ENCODE measurements at regions not wholly inside any gene's neighbourhood (a gene's known extent, or its start where the extent isn't known, plus 50 kb on each side); places are given as distances from the start of the nearest gene placed in this dataset.
"Not testable (repeated sequence)": the region's sequence is repeated elsewhere in the genome, so short reads cannot be mapped to it uniquely, and the experiment has no call there.

GRCh38 chr4:117916728-117917127 is 117.6 kb upstream of the NDST3 start:
- DNase-seq (ENCODE audit: low read depth, low spot score), result no peak

DNA sequence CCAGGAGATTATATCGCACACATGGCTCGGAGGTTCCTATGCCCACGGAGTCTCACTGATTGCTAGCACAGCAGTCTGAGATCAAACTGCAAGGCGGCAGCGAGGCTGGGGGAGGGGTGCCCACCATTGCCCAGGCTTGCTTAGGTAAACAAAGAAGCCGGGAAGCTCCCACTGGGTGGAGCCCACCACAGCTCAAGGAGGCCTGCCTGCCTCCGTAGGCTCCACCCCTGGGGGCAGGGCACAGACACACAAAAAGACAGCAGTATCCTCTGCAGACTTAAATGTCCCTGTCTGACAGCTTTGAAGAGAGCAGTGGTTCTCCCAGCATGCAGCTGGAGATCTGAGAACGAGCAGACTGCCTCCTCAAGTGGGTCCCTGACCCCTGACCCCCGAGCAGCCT is 112.0 kb upstream of the NDST3 start:
- DNase-seq (ENCODE audit: low read depth, low spot score), result not testable (repeated sequence)

- not testable (repeated sequence) for DNase-seq (ENCODE audit: low read depth, low spot score)
Observed at GRCh38 chr4:117927823-117928222, 106.5 kb upstream of the NDST3 start.

GRCh38 chr4:117941611-117942010 is 92.7 kb upstream of the NDST3 start:
- no peak for DNase-seq (ENCODE audit: low read depth, low spot score)

GRCh38 chr4:117949621-117950020 is 84.7 kb upstream of the NDST3 start:
- no peak for DNase-seq (ENCODE audit: low read depth, low spot score)

DNA sequence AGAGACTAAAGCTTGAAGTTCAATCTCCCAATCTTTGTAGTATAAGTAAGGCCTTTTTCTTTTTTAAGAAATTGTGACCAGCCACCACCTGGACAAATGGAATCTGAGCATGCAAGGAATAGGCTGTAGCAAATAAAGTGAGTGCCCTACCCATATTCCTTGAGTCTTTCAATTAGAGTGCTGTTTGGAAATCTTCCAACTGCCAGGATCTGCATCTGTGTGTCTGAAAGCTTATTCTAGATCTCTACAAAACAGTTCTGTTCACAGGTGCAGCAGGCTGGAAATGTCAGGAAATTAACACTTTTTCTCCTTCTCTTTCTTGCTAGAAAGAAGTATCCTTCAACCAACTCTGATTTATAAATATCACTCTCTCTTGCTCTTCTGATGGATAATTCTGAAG is 76.7 kb upstream of the NDST3 start:
- DNase-seq (ENCODE audit: low read depth, low spot score), result no peak

GRCh38 chr4:117965622-117966021 is 68.7 kb upstream of the NDST3 start:
- no peak for DNase-seq (ENCODE audit: low read depth, low spot score)

DNA sequence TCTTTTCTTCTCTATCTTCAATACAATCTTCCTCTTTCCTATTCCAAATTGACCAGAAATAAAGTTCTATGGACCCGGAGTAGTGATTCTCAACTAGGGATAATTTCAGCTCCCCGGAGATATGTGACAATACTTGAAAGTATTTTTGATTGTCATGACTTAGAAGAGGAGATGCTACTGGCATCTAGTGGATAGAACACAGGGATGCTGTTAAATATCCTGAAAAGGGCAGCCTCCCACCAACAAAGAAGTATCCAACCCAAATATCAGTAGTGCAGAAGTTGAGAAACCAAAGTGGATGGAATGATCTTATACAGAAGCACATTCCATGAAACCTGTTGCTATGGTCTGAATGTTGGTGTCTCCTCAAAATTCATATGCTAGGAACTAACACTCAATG is 65.7 kb upstream of the NDST3 start:
- DNase-seq (ENCODE audit: low read depth, low spot score), result no peak

- DNase-seq (ENCODE audit: low read depth, low spot score), result no peak
Observed at GRCh38 chr4:117971403-117971802, 62.9 kb upstream of the NDST3 start.

GRCh38 chr4:117983541-117984365 is 50.5 kb upstream of the NDST3 start:
- no peak for DNase-seq (ENCODE audit: low read depth, low spot score)

GRCh38 chr4:117984366-117984680 is 50.0 kb upstream of the NDST3 start:
- no peak for DNase-seq (ENCODE audit: low read depth, low spot score)
